Liver (tissue), 8 donors: ENCODE measurements at regions not wholly inside any gene's neighbourhood (a gene's known extent, or its start where the extent isn't known, plus 50 kb on each side); places are given as distances from the start of the nearest gene placed in this dataset.

Experiments
- DNase-seq: peaks from one replicate; pipeline ENCODE4 v3.0.0-alpha.2; 2017; ENCODE audit warnings: low spot score
- H3K27ac ChIP-seq, 2 donors: one replicate each; pipeline ENCODE4 v1.7.0; 2013; ENCODE audit warnings: inconsistent platforms in 2 of 2, low read length in 2 of 2, control low read depth in 1 of 2, low read depth in 1 of 2, mild to moderate bottlenecking in 1 of 2
- H3K27me3 ChIP-seq, 4 donors: one replicate each; pipeline versions ENCODE4 v1.6.1 to v1.7.0; 2013; ENCODE audit warnings: low read length in 3 of 4, inconsistent platforms in 1 of 4, mild to moderate bottlenecking in 1 of 4, moderate library complexity in 1 of 4; ENCODE audit not compliant: control insufficient read depth in 4 of 4, insufficient read depth in 4 of 4
- H3K36me3 ChIP-seq, 4 donors: one replicate each; pipeline versions ENCODE4 v1.6.1 to v1.7.0; 2013; ENCODE audit warnings: low read length in 3 of 4, mild to moderate bottlenecking in 3 of 4, low read depth in 1 of 4, moderate library complexity in 1 of 4; ENCODE audit not compliant: control insufficient read depth in 4 of 4, insufficient read depth in 3 of 4
- H3K4me1 ChIP-seq, 4 donors: one replicate each; pipeline versions ENCODE4 v1.6.1 to v1.7.0; 2013; ENCODE audit warnings: low read length in 3 of 4, mild to moderate bottlenecking in 3 of 4, moderate library complexity in 1 of 4; ENCODE audit not compliant: control insufficient read depth in 4 of 4, insufficient read depth in 4 of 4
- H3K4me3 ChIP-seq, 3 donors: one replicate each; pipeline versions ENCODE4 v1.6.1 to v1.7.0; 2013; ENCODE audit warnings: low read length in 3 of 3, control low read depth in 1 of 3, low read depth in 1 of 3, mild to moderate bottlenecking in 1 of 3
- H3K9ac ChIP-seq, 2 donors: one replicate each; pipeline ENCODE4 v1.7.0; 2013; ENCODE audit warnings: low read length in 2 of 2, mild to moderate bottlenecking in 2 of 2, moderate library complexity in 2 of 2, control low read depth in 1 of 2, low read depth in 1 of 2
- H3K9me3 ChIP-seq, 4 donors: one replicate each; pipeline versions ENCODE4 v1.6.1 to v1.7.0; 2013; ENCODE audit warnings: low read length in 3 of 4; ENCODE audit not compliant: control insufficient read depth in 4 of 4
- CTCF ChIP-seq: fragments of 150-350 bp; IDR thresholded peaks from 2 replicates; pipeline ENCODE4 v1.5.1; 2017; ENCODE audit warnings: improper control_type of control experiment, low read depth, low read length; ENCODE audit not compliant: missing input control
- EGR1 ChIP-seq, 2 donors: IDR thresholded peaks; 2 replicates each; pipeline ENCODE4 v1.6.1; 2016 to 2018; ENCODE audit warnings: antibody characterized with exemption in 2 of 2, low read depth in 2 of 2
- FOXA1 ChIP-seq: IDR thresholded peaks from 2 replicates; pipeline ENCODE4 v1.6.1; 2016; ENCODE audit warnings: antibody characterized with exemption
- GABPA ChIP-seq, 2 donors: IDR thresholded peaks in 1 of 2; conservative IDR thresholded peaks in 1 of 2; 2 replicates each; pipeline ENCODE4 v1.6.1; 2016; ENCODE audit warnings: antibody characterized with exemption in 2 of 2, mild to moderate bottlenecking in 1 of 2, moderate library complexity in 1 of 2
- JUND ChIP-seq, 2 donors: IDR thresholded peaks; 2 replicates each; pipeline ENCODE4 v1.6.1; 2016; ENCODE audit warnings: antibody characterized with exemption in 2 of 2
- NR2F2 ChIP-seq: IDR thresholded peaks from 2 replicates; pipeline ENCODE4 v1.6.1; 2016; ENCODE audit warnings: antibody characterized with exemption
- RAD21 ChIP-seq, 2 donors: IDR thresholded peaks; 2 replicates each; pipeline ENCODE4 v1.6.1; 2016; ENCODE audit warnings: antibody characterized with exemption in 2 of 2, mild to moderate bottlenecking in 2 of 2
- REST ChIP-seq: IDR thresholded peaks from 2 replicates; pipeline ENCODE4 v1.6.1; 2016; ENCODE audit warnings: antibody characterized with exemption, mild to moderate bottlenecking
- RXRA ChIP-seq, 2 donors: IDR thresholded peaks; 2 replicates each; pipeline ENCODE4 v1.6.1; 2017 to 2018; ENCODE audit warnings: antibody characterized with exemption in 2 of 2, mild to moderate bottlenecking in 1 of 2
- ZBTB33 ChIP-seq: IDR thresholded peaks from 2 replicates; pipeline ENCODE4 v1.6.1; 2016; ENCODE audit warnings: antibody characterized with exemption
- WGBS: extraction: QIAGEN DNeasy Blood & Tissue Kit; methylation state at CpG from one replicate; pipeline ENCODE4 v1.1.7; 2013; 5-methylcytosine and 5-hydroxymethylcytosine counted together
- donor health status: healthy.
- donor health status: healthy.
- donor health status: healthy.
- donor health status: healthy.
- donor health status: healthy.

GRCh38 chr10:6729071-6729774 lies 149.1 kb upstream of the PRKCQ start (continued):
- TF ChIP-seq ZBTB33 = no peak
- TF ChIP-seq GABPA (IDR thresholded peaks at IDR 0.05 in 1 of 2, conservative IDR thresholded peaks at IDR 0.05 in 1 of 2) = no peak

- Histone ChIP-seq H3K9me3 (no peaks in the 10 kb centered on the region), H3K36me3 (no peaks in the 10 kb centered on the region), H3K27me3 (peaks cover 0 to 7% (median 0%) of the 10 kb centered on the region in 4 donors), H3K4me3 (no peak overlapping the region), H3K27ac (no peak overlapping the region), H3K4me1 (peaks cover 0 to 4% (median 0%) of the 10 kb centered on the region in 4 donors), H3K9ac (no peak overlapping the region)
- no peak for DNase-seq
- no peak for TF ChIP-seq CTCF
- no peak for TF ChIP-seq RAD21 (IDR thresholded peaks at IDR 0.05)
- no peak for TF ChIP-seq JUND (IDR thresholded peaks at IDR 0.05)
- TF ChIP-seq FOXA1 = no peak
- no peak for TF ChIP-seq REST
- no peak for TF ChIP-seq NR2F2
- no peak for TF ChIP-seq RXRA (IDR thresholded peaks at IDR 0.05)
- TF ChIP-seq EGR1 (IDR thresholded peaks at IDR 0.05; ENCODE audit: low read depth in 2 of 2) = no peak
- no peak for TF ChIP-seq ZBTB33
- 92% methylated on average over 3 of the region's 3 CpGs for WGBS
Measured at GRCh38 chr10:6726924-6727323, 146.8 kb upstream of the PRKCQ start.
